Mesenchymal stem cell (in vitro differentiated cells and primary cell): ENCODE measurements at regions not wholly inside any gene's neighbourhood (a gene's known extent, or its start where the extent isn't known, plus 50 kb on each side); places are given as distances from the start of the nearest gene placed in this dataset.

Experiments
- DNase-seq: peaks from one replicate; pipeline ENCODE4 v3.0.0-alpha.2; 2013
- H2AFZ ChIP-seq: one replicate; pipeline ENCODE4 v1.6.1; 2013; ENCODE audit warnings: low read depth, mild to moderate bottlenecking, control low read depth, inconsistent platforms, low read length, moderate library complexity
- H2AK5ac ChIP-seq: 2 replicates; pipeline ENCODE4 v1.6.1; 2013; ENCODE audit warnings: low read length, moderate library complexity, mild to moderate bottlenecking, inconsistent platforms; ENCODE audit not compliant: severe bottlenecking
- H2BK120ac ChIP-seq: one replicate; pipeline ENCODE4 v1.6.1; 2013; ENCODE audit warnings: low read depth, mild to moderate bottlenecking, inconsistent platforms, low read length, moderate library complexity
- H2BK12ac ChIP-seq, 2 experiments: one replicate each; pipeline ENCODE4 v1.6.1; 2013; ENCODE audit warnings: inconsistent platforms in 2 of 2, low read length in 2 of 2, mild to moderate bottlenecking in 2 of 2, moderate library complexity in 2 of 2, control low read depth in 1 of 2
- H2BK15ac ChIP-seq: one replicate; pipeline ENCODE4 v1.6.1; 2013; ENCODE audit warnings: mild to moderate bottlenecking, low read depth, inconsistent platforms; ENCODE audit not compliant: poor library complexity, severe bottlenecking
- H2BK5ac ChIP-seq: 2 replicates; pipeline ENCODE4 v1.6.1; 2013; ENCODE audit warnings: low read depth, mild to moderate bottlenecking, low read length, control low read depth, inconsistent platforms; ENCODE audit not compliant: poor library complexity, severe bottlenecking
- H3K14ac ChIP-seq, 2 experiments: one replicate each; pipeline ENCODE4 v1.6.1; 2013; ENCODE audit warnings: inconsistent platforms in 2 of 2, low read length in 2 of 2, control low read depth in 1 of 2, mild to moderate bottlenecking in 1 of 2, moderate library complexity in 1 of 2
- H3K18ac ChIP-seq, 2 experiments: one replicate each; pipeline ENCODE4 v1.6.1; 2013; ENCODE audit warnings: inconsistent platforms in 2 of 2, low read length in 2 of 2, control low read depth in 1 of 2, low read depth in 1 of 2, mild to moderate bottlenecking in 1 of 2
- H3K23ac ChIP-seq, 2 experiments: one replicate each; pipeline ENCODE4 v1.6.1; 2013; ENCODE audit warnings: inconsistent platforms in 2 of 2, low read length in 2 of 2, mild to moderate bottlenecking in 2 of 2, moderate library complexity in 2 of 2, control low read depth in 1 of 2
- H3K27ac ChIP-seq: 2 replicates; pipeline ENCODE4 v1.5.1; 2013; ENCODE audit warnings: mild to moderate bottlenecking, moderate library complexity, low read length, control low read depth, inconsistent platforms; ENCODE audit not compliant: poor library complexity, severe bottlenecking
- H3K27me3 ChIP-seq, 2 experiments: 2 replicates each; pipeline versions ENCODE4 v1.6.1 to v1.7.0; 2013; ENCODE audit warnings: low read length in 2 of 2, mild to moderate bottlenecking in 2 of 2, moderate library complexity in 2 of 2, control low read depth in 1 of 2, inconsistent platforms in 1 of 2; ENCODE audit not compliant: control insufficient read depth in 1 of 2, insufficient read depth in 1 of 2
- H3K36me3 ChIP-seq, 2 experiments: 2 replicates each; pipeline versions ENCODE4 v1.6.1 to v1.7.0; 2013; ENCODE audit warnings: low read length in 2 of 2, control low read depth in 1 of 2, inconsistent platforms in 1 of 2, low read depth in 1 of 2, mild to moderate bottlenecking in 1 of 2; ENCODE audit not compliant: insufficient read depth in 2 of 2, control insufficient read depth in 1 of 2
- H3K4ac ChIP-seq, 2 experiments: one replicate each; pipeline ENCODE4 v1.6.1; 2013; ENCODE audit warnings: inconsistent platforms in 2 of 2, low read length in 2 of 2, mild to moderate bottlenecking in 2 of 2, moderate library complexity in 2 of 2, control low read depth in 1 of 2, low read depth in 1 of 2
- H3K4me1 ChIP-seq: 2 replicates; pipeline ENCODE4 v1.6.1; 2013; ENCODE audit warnings: low read depth, low read length, control low read depth; ENCODE audit not compliant: control insufficient read depth, insufficient read depth
- H3K4me2 ChIP-seq: 2 replicates; pipeline ENCODE4 v1.6.1; 2013; ENCODE audit warnings: low read length, mild to moderate bottlenecking, inconsistent platforms; ENCODE audit not compliant: poor library complexity, severe bottlenecking
- H3K4me3 ChIP-seq, 2 experiments: 2 replicates each; pipeline versions ENCODE4 v1.5.1 to v1.7.0; 2013; ENCODE audit warnings: low read length in 2 of 2, mild to moderate bottlenecking in 2 of 2, control low read depth in 1 of 2, low read depth in 1 of 2; ENCODE audit not compliant: insufficient read depth in 1 of 2
- H3K79me1 ChIP-seq: replicated peaks from 2 replicates; pipeline ENCODE4 v1.6.1; 2013; ENCODE audit warnings: mild to moderate bottlenecking, control low read depth, low read length, inconsistent platforms; ENCODE audit not compliant: poor library complexity, severe bottlenecking
- H3K9ac ChIP-seq: 2 replicates; pipeline ENCODE4 v1.7.0; 2013; ENCODE audit warnings: mild to moderate bottlenecking, low read length, moderate library complexity
- H3K9me3 ChIP-seq: 2 replicates; pipeline ENCODE4 v1.7.0; 2013; ENCODE audit warnings: mild to moderate bottlenecking, low read length; ENCODE audit not compliant: control insufficient read depth
- H4K8ac ChIP-seq: one replicate; pipeline ENCODE4 v1.6.1; 2013; ENCODE audit warnings: inconsistent platforms, mild to moderate bottlenecking, low read length, moderate library complexity
- H4K91ac ChIP-seq: one replicate; pipeline ENCODE4 v1.6.1; 2013; ENCODE audit warnings: mild to moderate bottlenecking, low read length, inconsistent platforms
- WGBS: methylation state at CpG from one replicate; pipeline ENCODE4 v1.1.7; 2013; ENCODE audit warnings: mixed read lengths; 5-methylcytosine and 5-hydroxymethylcytosine counted together

- Histone ChIP-seq H3K4me2 (no peak overlapping the region), H2BK120ac (no peak overlapping the region), H3K27ac (no peak overlapping the region), H2AFZ (no peak overlapping the region), H3K4me1 (no peaks in the 10 kb centered on the region), H3K79me1 (no peaks in the 10 kb centered on the region), H4K8ac (no peak overlapping the region), H3K36me3 (no peaks in the 10 kb centered on the region), H3K27me3 (no peaks in the 10 kb centered on the region), H4K91ac (no peak overlapping the region), H2BK12ac (no peak overlapping the region), H3K4ac (no peak overlapping the region), H2BK5ac (no peak overlapping the region), H3K14ac (peak overlapping the region in 1 of 2 experiments; percentile 46), H3K9me3 (no peaks in the 10 kb centered on the region), H3K18ac (no peak overlapping the region), H3K4me3 (no peak overlapping the region), H2AK5ac (no peak overlapping the region), H3K9ac (no peak overlapping the region), H2BK15ac (no peak overlapping the region), H3K23ac (no peak overlapping the region)
- DNase-seq: peak; percentile 18
- 73% methylated on average over 2 of the region's 2 CpGs for WGBS
Measured at GRCh38 chr10:121243609-121244241, 354.5 kb downstream of the FGFR2 start.

GRCh38 chr10:121244818-121245217, 353.4 kb downstream of the FGFR2 start:
- H2BK15ac ChIP-seq: no peak overlapping the region
- no peak overlapping the region for H3K4ac ChIP-seq
- H3K14ac ChIP-seq: no peak overlapping the region
- no peak overlapping the region for H2BK120ac ChIP-seq
- no peaks in the 10 kb centered on the region for H3K79me1 ChIP-seq
- WGBS: 59% methylated on average over 8 of the region's 8 CpGs
- no peaks in the 10 kb centered on the region for H3K4me1 ChIP-seq
- H2BK5ac ChIP-seq: no peak overlapping the region
- no peak overlapping the region for H3K27ac ChIP-seq
- no peak overlapping the region for H2BK12ac ChIP-seq
- H3K9me3 ChIP-seq: no peaks in the 10 kb centered on the region
- no peak overlapping the region for H2AK5ac ChIP-seq
- peak; percentile 37 for DNase-seq
- H3K4me2 ChIP-seq: no peak overlapping the region
- H3K23ac ChIP-seq: no peak overlapping the region
- H2AFZ ChIP-seq: no peak overlapping the region
- H3K36me3 ChIP-seq: no peaks in the 10 kb centered on the region
- no peak overlapping the region for H3K9ac ChIP-seq
- H4K8ac ChIP-seq: no peak overlapping the region
- no peak overlapping the region for H3K4me3 ChIP-seq
- no peak overlapping the region for H4K91ac ChIP-seq
- H3K18ac ChIP-seq: no peak overlapping the region
- no peaks in the 10 kb centered on the region for H3K27me3 ChIP-seq

DNA sequence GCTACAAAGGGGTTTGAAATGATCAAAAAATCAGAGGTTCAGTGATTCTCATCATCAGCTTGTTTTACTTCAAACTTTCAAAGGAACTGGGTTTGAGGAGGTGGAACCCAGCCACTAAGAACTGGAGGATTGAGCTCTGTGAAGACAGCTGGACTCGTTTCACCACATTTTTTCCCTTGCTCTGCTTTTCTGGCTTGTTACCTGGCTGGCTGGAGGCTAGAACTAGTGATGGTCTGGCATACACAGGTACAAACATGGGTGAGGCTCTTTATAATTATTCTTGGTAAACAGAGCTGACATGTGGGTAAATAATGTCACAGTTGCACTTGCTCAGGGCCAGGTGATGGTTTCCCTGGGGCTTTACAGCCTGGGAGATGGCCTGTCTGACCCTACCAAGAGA, 352.5 kb downstream of the FGFR2 start:
- H3K27me3 ChIP-seq: no peaks in the 10 kb centered on the region
- H2BK120ac ChIP-seq: no peak overlapping the region
- H3K23ac ChIP-seq: no peak overlapping the region
- H3K27ac ChIP-seq: no peak overlapping the region
- H3K14ac ChIP-seq: no peak overlapping the region
- H3K36me3 ChIP-seq: no peaks in the 10 kb centered on the region
- H4K8ac ChIP-seq: no peak overlapping the region
- H3K4ac ChIP-seq: no peak overlapping the region
- H2BK12ac ChIP-seq: no peak overlapping the region
- no peak overlapping the region for H2AK5ac ChIP-seq
- no peak overlapping the region for H2BK5ac ChIP-seq
- no peaks in the 10 kb centered on the region for H3K9me3 ChIP-seq
- no peak overlapping the region for H3K4me2 ChIP-seq
- H3K18ac ChIP-seq: no peak overlapping the region
- H3K4me3 ChIP-seq: no peak overlapping the region
- H2AFZ ChIP-seq: no peak overlapping the region
- no peak overlapping the region for H4K91ac ChIP-seq
- no peaks in the 10 kb centered on the region for H3K79me1 ChIP-seq
- H3K9ac ChIP-seq: no peak overlapping the region
- WGBS: 69% methylated on average over 1 of the region's 1 CpG
- no peak overlapping the region for H2BK15ac ChIP-seq
- no peak for DNase-seq
- no peaks in the 10 kb centered on the region for H3K4me1 ChIP-seq

DNA sequence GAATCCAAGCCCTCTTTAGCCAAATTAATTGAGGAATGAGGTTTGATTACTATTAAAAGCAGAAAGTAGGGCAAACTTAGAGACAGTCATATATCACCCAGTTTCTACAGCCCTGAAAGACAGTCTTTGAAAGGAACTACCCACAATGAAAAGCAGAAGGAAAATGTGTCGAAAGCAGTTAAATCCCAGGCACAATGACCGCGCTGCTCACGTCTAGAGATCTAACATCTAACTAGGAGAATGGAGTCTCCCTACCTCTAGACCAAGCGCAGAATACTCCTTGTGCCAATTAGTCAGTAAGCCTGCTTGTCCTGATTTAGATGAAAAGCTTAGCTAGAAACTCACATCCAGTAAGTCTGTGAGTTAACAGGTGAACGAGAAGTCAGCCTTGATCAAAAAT, 350.0 kb downstream of the FGFR2 start:
- 89% methylated on average over 4 of the region's 6 CpGs for WGBS
- Histone ChIP-seq H3K4me3 (no peak overlapping the region), H2BK12ac (no peak overlapping the region), H4K8ac (no peak overlapping the region), H3K27me3 (peaks cover 0 to 3% of the 10 kb centered on the region in 2 experiments), H3K4me1 (no peaks in the 10 kb centered on the region), H3K23ac (no peak overlapping the region), H3K79me1 (no peaks in the 10 kb centered on the region), H2BK15ac (no peak overlapping the region), H2AFZ (no peak overlapping the region), H3K9me3 (no peaks in the 10 kb centered on the region), H3K36me3 (no peaks in the 10 kb centered on the region), H3K27ac (no peak overlapping the region), H2BK120ac (no peak overlapping the region), H3K14ac (no peak overlapping the region), H3K18ac (no peak overlapping the region), H3K4ac (no peak overlapping the region), H2BK5ac (no peak overlapping the region), H2AK5ac (no peak overlapping the region), H4K91ac (no peak overlapping the region), H3K9ac (no peak overlapping the region), H3K4me2 (no peak overlapping the region)
- DNase-seq: no peak
